ENCODE measurements at regions not wholly inside any gene's neighbourhood (a gene's known extent, or its start where the extent isn't known, plus 50 kb on each side); places are given as distances from the start of the nearest gene placed in this dataset.

GRCh38 chr11:115985896-115986295, 481.7 kb upstream of the CADM1 start:
- Histone ChIP-seq H3K36me3 (ENCODE audit: control insufficient read depth, insufficient read depth, low read length) (no peaks in the 10 kb centered on the region), H3K4me3 (replicated peaks; ENCODE audit: low read depth, low read length) (no peak overlapping the region), H3K27me3 (replicated peaks; ENCODE audit: control insufficient read depth, insufficient read depth, low read length) (no peaks in the 10 kb centered on the region; the same call in 1 of the 2 replicates)
- no peak for DNase-seq (ENCODE audit: extremely low read depth, insufficient read length)
- TF ChIP-seq CTCF (IDR thresholded peaks at IDR 0.05; ENCODE audit: insufficient read depth, low read length, poor library complexity, severe bottlenecking): no peak

GRCh38 chr11:115984228-115984627, 480.0 kb upstream of the CADM1 start:
- peak; percentile 51 for TF ChIP-seq CTCF (IDR thresholded peaks at IDR 0.05; ENCODE audit: insufficient read depth, low read length, poor library complexity, severe bottlenecking)
- H3K27me3 ChIP-seq (replicated peaks; ENCODE audit: control insufficient read depth, insufficient read depth, low read length): no peaks in the 10 kb centered on the region; the same call in 1 of the 2 replicates
- H3K4me3 ChIP-seq (replicated peaks; ENCODE audit: low read depth, low read length): no peak overlapping the region
- H3K36me3 ChIP-seq (ENCODE audit: control insufficient read depth, insufficient read depth, low read length): no peaks in the 10 kb centered on the region
- DNase-seq (ENCODE audit: extremely low read depth, insufficient read length): no peak

- no peak for DNase-seq (ENCODE audit: extremely low read depth, insufficient read length)
- H3K4me3 ChIP-seq (replicated peaks; ENCODE audit: low read depth, low read length): no peak overlapping the region
- no peaks in the 10 kb centered on the region for H3K36me3 ChIP-seq (ENCODE audit: control insufficient read depth, insufficient read depth, low read length)
- TF ChIP-seq CTCF (IDR thresholded peaks at IDR 0.05; ENCODE audit: insufficient read depth, low read length, poor library complexity, severe bottlenecking): no peak
- no peaks in the 10 kb centered on the region; the same call in 1 of the 2 replicates for H3K27me3 ChIP-seq (replicated peaks; ENCODE audit: control insufficient read depth, insufficient read depth, low read length)
Observed at GRCh38 chr11:115982666-115983065, 478.5 kb upstream of the CADM1 start.

DNA sequence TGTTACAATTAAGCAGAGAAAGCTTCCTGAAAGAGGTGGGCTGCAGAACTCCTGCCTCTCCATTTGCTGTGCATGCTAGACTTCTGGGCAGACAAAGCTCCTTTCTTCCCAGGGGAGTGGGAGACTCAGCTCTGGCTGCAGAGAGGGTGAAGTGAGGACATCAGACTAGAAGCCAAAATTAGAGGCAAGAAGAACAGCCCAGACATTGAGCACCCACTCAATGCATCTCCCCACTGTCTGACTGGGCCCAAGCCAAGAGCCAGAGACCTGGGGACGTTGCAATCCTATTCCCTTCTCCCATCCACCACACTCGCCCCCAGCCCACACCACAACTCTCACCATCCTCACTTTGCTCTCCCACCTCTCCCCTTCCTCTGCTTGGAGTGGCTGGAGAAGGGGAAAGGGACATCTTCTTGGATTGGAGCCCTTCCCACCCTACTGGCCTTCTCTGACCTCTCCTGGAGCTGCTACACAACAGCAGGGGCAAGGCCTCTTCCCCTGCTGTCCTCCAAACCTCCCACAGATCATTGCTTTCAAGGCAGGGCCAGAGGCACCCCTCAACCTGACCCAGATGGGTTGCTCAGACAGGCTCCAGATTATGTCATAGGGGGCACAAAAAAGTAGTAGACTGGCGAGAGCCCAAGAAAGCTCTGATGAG, 477.7 kb upstream of the CADM1 start:
- no peaks in the 10 kb centered on the region; the same call in 1 of the 2 replicates for H3K27me3 ChIP-seq (replicated peaks; ENCODE audit: control insufficient read depth, insufficient read depth, low read length)
- no peak for DNase-seq (ENCODE audit: extremely low read depth, insufficient read length)
- no peaks in the 10 kb centered on the region for H3K36me3 ChIP-seq (ENCODE audit: control insufficient read depth, insufficient read depth, low read length)
- H3K4me3 ChIP-seq (replicated peaks; ENCODE audit: low read depth, low read length): no peak overlapping the region
- no peak for TF ChIP-seq CTCF (IDR thresholded peaks at IDR 0.05; ENCODE audit: insufficient read depth, low read length, poor library complexity, severe bottlenecking)

DNA sequence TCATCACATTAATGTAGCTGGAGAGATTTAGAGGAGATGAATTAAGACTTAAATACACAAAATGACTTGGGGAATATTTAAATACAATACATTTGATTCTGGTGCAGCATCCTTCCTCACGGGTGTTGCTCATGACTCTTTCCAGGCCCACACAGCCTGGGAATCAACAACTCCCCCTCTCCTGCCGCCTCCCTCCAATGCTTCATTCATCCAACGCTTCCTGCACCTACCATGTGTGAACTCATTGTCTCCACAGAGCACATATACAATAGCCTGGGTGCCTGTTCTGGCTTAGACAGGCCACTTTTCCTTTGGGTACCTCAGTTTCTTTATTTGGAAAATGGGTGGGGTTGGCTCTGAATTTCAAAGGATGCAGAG, 476.9 kb upstream of the CADM1 start:
- no peaks in the 10 kb centered on the region for H3K36me3 ChIP-seq (ENCODE audit: control insufficient read depth, insufficient read depth, low read length)
- no peak for TF ChIP-seq CTCF (IDR thresholded peaks at IDR 0.05; ENCODE audit: insufficient read depth, low read length, poor library complexity, severe bottlenecking)

More for the DNA sequence above, 476.9 kb upstream of the CADM1 start:
- Histone ChIP-seq H3K27me3 (replicated peaks; ENCODE audit: control insufficient read depth, insufficient read depth, low read length) (no peaks in the 10 kb centered on the region; the same call in 1 of the 2 replicates), H3K4me3 (replicated peaks; ENCODE audit: low read depth, low read length) (no peak overlapping the region)
- DNase-seq (ENCODE audit: extremely low read depth, insufficient read length): no peak
